ENCODE measurements at regions not wholly inside any gene's neighbourhood (a gene's known extent, or its start where the extent isn't known, plus 50 kb on each side); places are given as distances from the start of the nearest gene placed in this dataset.

DNA sequence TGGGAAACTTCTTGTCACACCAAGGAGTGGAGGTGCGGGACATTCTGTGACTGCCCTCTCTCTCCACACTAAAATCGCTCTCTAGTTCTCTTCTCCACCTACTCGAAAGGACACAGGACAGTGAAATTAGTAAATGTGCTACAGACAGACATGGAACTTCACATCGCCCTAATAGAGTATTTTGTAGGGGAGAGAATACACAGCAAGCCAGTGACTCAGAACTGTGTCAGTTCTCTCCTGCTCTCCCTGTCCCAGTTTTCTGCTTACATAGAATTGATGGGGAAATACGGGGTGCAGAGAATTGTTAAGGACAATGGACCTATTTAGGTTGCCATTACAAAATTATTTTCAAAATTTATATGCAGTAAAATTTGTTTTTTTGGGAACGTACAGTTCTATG, 159.6 kb upstream of the GADL1 start:
- no peak overlapping the region for H3K9ac ChIP-seq (replicated peaks; ENCODE audit: extremely low read depth, insufficient read depth, low read length)
- no peaks in the 10 kb centered on the region for H3K79me2 ChIP-seq (ENCODE audit: control insufficient read depth, insufficient read depth, low read length)
- H3K4me1 ChIP-seq (ENCODE audit: control insufficient read depth, extremely low read depth, insufficient read depth, low read length), result no peaks in the 10 kb centered on the region
- no peak overlapping the region for H2AFZ ChIP-seq (ENCODE audit: low read depth, low read length)
- no peak for FAIRE-seq
- POLR2A ChIA-PET, result no interaction called here
- no peak for DNase-seq (ENCODE audit: low read depth, low spot score)
- CTCF ChIA-PET, result no interaction called here
- H3K4me3 ChIP-seq (replicated peaks in 1 of 3; ENCODE audit: insufficient read depth in 1 of 3, low read depth in 1 of 3, low read length in 3 of 3), result no peak overlapping the region
- no peak for TF ChIP-seq EZH2 (IDR thresholded peaks at IDR 0.05; ENCODE audit: borderline replicate concordance, low read depth, low read length, severe bottlenecking)
- TF ChIP-seq POLR2A (IDR thresholded peaks at IDR 0.05; ENCODE audit: low read depth, low read length), result no peak
- no peak for TF ChIP-seq POLR2AphosphoS5 (IDR thresholded peaks at IDR 0.05; ENCODE audit: insufficient read depth, low read depth, low read length)
- TF ChIP-seq GATA2 (IDR thresholded peaks at IDR 0.05; ENCODE audit: insufficient read depth, insufficient read length, low read depth, low read length), result no peak
- no peak for TF ChIP-seq JUN (IDR thresholded peaks at IDR 0.05; ENCODE audit: borderline replicate concordance, insufficient read depth, insufficient read length, low read depth)
- TF ChIP-seq, protein P1, sequence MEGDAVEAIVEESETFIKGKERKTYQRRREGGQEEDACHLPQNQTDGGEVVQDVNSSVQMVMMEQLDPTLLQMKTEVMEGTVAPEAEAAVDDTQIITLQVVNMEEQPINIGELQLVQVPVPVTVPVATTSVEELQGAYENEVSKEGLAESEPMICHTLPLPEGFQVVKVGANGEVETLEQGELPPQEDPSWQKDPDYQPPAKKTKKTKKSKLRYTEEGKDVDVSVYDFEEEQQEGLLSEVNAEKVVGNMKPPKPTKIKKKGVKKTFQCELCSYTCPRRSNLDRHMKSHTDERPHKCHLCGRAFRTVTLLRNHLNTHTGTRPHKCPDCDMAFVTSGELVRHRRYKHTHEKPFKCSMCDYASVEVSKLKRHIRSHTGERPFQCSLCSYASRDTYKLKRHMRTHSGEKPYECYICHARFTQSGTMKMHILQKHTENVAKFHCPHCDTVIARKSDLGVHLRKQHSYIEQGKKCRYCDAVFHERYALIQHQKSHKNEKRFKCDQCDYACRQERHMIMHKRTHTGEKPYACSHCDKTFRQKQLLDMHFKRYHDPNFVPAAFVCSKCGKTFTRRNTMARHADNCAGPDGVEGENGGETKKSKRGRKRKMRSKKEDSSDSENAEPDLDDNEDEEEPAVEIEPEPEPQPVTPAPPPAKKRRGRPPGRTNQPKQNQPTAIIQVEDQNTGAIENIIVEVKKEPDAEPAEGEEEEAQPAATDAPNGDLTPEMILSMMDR (IDR thresholded peaks at IDR 0.05; ENCODE audit: extremely low read depth in 1 of 2, insufficient read depth in 1 of 2, low read depth in 1 of 2, low read length in 2 of 2), result no peak
- TF ChIP-seq MYC (IDR thresholded peaks at IDR 0.05; ENCODE audit: low read depth, low read length), result no peak
- TF ChIP-seq FOS (IDR thresholded peaks at IDR 0.05; ENCODE audit: borderline replicate concordance, insufficient read depth, low read length), result no peak
- TF ChIP-seq, protein P2, sequence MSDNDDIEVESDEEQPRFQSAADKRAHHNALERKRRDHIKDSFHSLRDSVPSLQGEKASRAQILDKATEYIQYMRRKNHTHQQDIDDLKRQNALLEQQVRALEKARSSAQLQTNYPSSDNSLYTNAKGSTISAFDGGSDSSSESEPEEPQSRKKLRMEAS (IDR thresholded peaks at IDR 0.05; ENCODE audit: insufficient read depth, insufficient read length), result no peak
- no peaks in the 10 kb centered on the region for H3K9me1 ChIP-seq (replicated peaks; ENCODE audit: control insufficient read depth, extremely low read depth, insufficient read depth, low read length)
- intact Hi-C loops (cut with micrococcal nuclease) (no loop called here), dilution Hi-C loops (cut with MboI; ENCODE audit: extremely low pct_ligation_motif_present, low sequenced_read_pairs) (no loop called here)
- no peak overlapping the region for H3K27ac ChIP-seq (ENCODE audit: insufficient read depth, low read depth, low read length)
- H4K20me1 ChIP-seq (replicated peaks; ENCODE audit: control insufficient read depth, extremely low read depth, insufficient read depth, low read length), result no peaks in the 10 kb centered on the region
- no TSS peak for BruUV-seq (replicated peaks)
- H3K4me2 ChIP-seq (ENCODE audit: insufficient read depth, low read length), result no peak overlapping the region
- peaks cover 3 to 12% of the 10 kb centered on the region in 2 experiments for H3K27me3 ChIP-seq (ENCODE audit: control insufficient read depth in 2 of 2, insufficient read depth in 2 of 2, low read length in 2 of 2)
- no peaks in the 10 kb centered on the region for H3K36me3 ChIP-seq (ENCODE audit: control insufficient read depth in 2 of 2, extremely low read depth in 1 of 2, insufficient read depth in 2 of 2, low read length in 2 of 2)
- no peaks in the 10 kb centered on the region for H3K9me3 ChIP-seq (replicated peaks; ENCODE audit: control insufficient read depth, insufficient read depth, low read length)

Data from endothelial cell of umbilical vein (primary cell).